ENCODE measurements at regions not wholly inside any gene's neighbourhood (a gene's known extent, or its start where the extent isn't known, plus 50 kb on each side); places are given as distances from the start of the nearest gene placed in this dataset.

DNA sequence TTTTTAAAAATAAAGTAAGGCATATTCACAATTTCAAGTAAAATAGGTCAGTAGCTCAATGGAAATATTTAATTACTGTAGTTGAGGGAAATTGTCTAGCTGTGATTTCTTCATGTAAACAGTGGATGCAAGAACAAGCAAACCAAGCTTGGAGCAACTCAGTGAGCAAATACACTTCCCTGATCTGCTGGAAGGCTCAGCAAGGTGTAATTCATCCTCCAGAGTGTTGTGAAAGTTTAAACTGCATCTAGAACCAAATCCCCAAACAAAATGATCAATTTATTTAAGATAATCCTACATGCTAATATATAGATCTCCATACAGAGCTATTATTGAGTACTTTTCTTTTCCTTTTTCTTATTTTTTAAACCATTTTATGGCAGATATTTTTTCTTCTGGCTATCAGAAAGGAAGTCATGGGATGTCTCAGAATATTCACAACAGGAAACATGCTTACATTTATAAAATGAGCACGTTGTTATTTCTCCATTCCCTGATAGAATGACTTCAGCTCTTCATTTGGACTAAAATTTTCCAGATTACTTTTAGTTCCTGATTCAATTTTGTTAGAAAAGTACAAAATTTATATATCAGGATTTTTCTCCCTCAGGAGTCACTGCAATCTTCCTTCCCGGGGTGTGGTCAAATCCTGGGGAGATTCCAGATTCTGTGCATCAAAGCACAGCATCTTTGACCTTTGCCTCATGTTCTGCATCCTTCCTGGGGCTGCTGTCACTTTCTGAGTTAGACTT lies 219.2 kb upstream of the ELL2 start:
- Histone ChIP-seq H2AFZ (ENCODE audit: low read length) (no peak overlapping the region), H3K9ac (ENCODE audit: low read length) (no peak overlapping the region), H3K9me2 (ENCODE audit: low read depth, low read length) (no peaks in the 10 kb centered on the region), H4K20me1 (ENCODE audit: insufficient read depth, low read length) (no peaks in the 10 kb centered on the region), H3K27me3 (ENCODE audit: insufficient read depth, low read length) (peaks cover 3% of the 10 kb centered on the region; the same call in 1 of the 2 replicates), H3K4me3 (ENCODE audit: low read depth, low read length, poor library complexity, severe bottlenecking) (no peak overlapping the region), H3K27ac (ENCODE audit: low read depth, low read length, poor library complexity, severe bottlenecking) (no peak overlapping the region), H3K79me2 (ENCODE audit: insufficient read depth, low read length) (no peaks in the 10 kb centered on the region), H3K4me2 (ENCODE audit: low read length) (no peak overlapping the region), H3K9me3 (ENCODE audit: low read length) (no peaks in the 10 kb centered on the region), H3F3A (ENCODE audit: insufficient read depth, low read length) (no peaks in the 10 kb centered on the region), H3K4me1 (ENCODE audit: insufficient read depth, low read length, severe bottlenecking) (no peaks in the 10 kb centered on the region), H3K36me3 (ENCODE audit: insufficient read depth, low read length) (no peaks in the 10 kb centered on the region)
- TF ChIP-seq EZH2 (IDR thresholded peaks at IDR 0.05; ENCODE audit: borderline replicate concordance, low read length) = no peak
- TF ChIP-seq, protein P1, sequence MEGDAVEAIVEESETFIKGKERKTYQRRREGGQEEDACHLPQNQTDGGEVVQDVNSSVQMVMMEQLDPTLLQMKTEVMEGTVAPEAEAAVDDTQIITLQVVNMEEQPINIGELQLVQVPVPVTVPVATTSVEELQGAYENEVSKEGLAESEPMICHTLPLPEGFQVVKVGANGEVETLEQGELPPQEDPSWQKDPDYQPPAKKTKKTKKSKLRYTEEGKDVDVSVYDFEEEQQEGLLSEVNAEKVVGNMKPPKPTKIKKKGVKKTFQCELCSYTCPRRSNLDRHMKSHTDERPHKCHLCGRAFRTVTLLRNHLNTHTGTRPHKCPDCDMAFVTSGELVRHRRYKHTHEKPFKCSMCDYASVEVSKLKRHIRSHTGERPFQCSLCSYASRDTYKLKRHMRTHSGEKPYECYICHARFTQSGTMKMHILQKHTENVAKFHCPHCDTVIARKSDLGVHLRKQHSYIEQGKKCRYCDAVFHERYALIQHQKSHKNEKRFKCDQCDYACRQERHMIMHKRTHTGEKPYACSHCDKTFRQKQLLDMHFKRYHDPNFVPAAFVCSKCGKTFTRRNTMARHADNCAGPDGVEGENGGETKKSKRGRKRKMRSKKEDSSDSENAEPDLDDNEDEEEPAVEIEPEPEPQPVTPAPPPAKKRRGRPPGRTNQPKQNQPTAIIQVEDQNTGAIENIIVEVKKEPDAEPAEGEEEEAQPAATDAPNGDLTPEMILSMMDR (IDR thresholded peaks at IDR 0.05; ENCODE audit: low read length) = no peak

DNA sequence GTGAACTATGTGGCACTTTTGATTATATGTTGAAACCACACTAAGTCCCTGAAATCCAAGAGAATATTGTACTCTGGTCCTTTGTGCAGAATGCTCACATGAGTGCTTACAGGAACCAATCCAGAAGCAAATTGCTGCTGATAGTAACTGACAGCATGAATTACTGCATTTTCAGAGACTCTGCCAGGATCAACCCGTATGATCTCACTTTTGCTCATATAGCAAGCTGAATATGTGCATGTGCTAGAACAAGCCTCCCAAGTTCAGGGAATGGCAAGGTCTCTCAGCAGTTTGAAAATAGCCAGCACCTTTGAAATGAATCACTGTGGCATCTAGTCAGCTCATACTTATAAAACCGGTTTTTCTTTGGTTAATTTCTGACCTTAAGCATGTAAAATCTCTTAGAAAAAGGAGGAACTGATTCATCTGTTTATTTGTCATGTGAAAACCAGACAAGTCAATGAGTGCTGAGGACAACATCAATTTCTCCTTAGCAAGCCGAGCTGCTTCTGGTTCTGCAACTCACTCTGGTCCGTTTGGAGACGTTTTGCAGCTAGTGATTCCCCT lies 215.7 kb upstream of the ELL2 start:
- peaks cover 3% of the 10 kb centered on the region; the same call in 1 of the 2 replicates for H3K27me3 ChIP-seq (ENCODE audit: insufficient read depth, low read length)
- H3K4me2 ChIP-seq (ENCODE audit: low read length) = no peak overlapping the region
- no peak overlapping the region for H2AFZ ChIP-seq (ENCODE audit: low read length)
- no peak overlapping the region for H3K27ac ChIP-seq (ENCODE audit: low read depth, low read length, poor library complexity, severe bottlenecking)
- no peak overlapping the region for H3K9ac ChIP-seq (ENCODE audit: low read length)
- TF ChIP-seq, protein P1 (IDR thresholded peaks at IDR 0.05; ENCODE audit: low read length) = no peak
- no peak for TF ChIP-seq EZH2 (IDR thresholded peaks at IDR 0.05; ENCODE audit: borderline replicate concordance, low read length)
- no peaks in the 10 kb centered on the region for H3F3A ChIP-seq (ENCODE audit: insufficient read depth, low read length)
- no peak overlapping the region for H3K4me3 ChIP-seq (ENCODE audit: low read depth, low read length, poor library complexity, severe bottlenecking)
- H3K9me3 ChIP-seq (ENCODE audit: low read length) = no peaks in the 10 kb centered on the region
- no peaks in the 10 kb centered on the region for H3K79me2 ChIP-seq (ENCODE audit: insufficient read depth, low read length)
- H3K36me3 ChIP-seq (ENCODE audit: insufficient read depth, low read length) = no peaks in the 10 kb centered on the region
- no peaks in the 10 kb centered on the region for H4K20me1 ChIP-seq (ENCODE audit: insufficient read depth, low read length)
- no peaks in the 10 kb centered on the region for H3K4me1 ChIP-seq (ENCODE audit: insufficient read depth, low read length, severe bottlenecking)
- H3K9me2 ChIP-seq (ENCODE audit: low read depth, low read length) = no peaks in the 10 kb centered on the region

DNA sequence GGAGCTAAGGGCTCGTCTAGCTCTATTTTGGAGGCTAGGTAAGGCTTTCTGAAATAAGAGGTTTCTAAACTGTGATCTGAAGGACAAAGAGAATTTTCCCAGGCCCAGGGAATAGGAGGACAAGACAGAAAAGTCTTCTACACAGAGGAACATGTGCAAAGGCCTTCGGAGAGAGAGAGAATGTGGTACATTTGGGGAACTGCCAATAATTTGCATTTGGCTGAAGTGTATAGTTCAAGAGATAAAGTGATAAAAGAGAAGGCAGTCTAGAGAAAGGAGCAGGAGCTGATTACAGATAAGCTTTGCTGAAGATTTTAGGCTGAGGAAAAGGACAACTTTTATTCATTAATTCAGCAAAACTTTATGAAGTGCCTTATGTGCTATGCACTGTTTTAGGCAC lies 214.4 kb upstream of the ELL2 start:
- TF ChIP-seq EZH2 (IDR thresholded peaks at IDR 0.05; ENCODE audit: borderline replicate concordance, low read length) = no peak
- TF ChIP-seq, protein P1 (IDR thresholded peaks at IDR 0.05; ENCODE audit: low read length) = no peak
- no peak overlapping the region for H3K4me3 ChIP-seq (ENCODE audit: low read depth, low read length, poor library complexity, severe bottlenecking)

More for the DNA sequence above, 214.4 kb upstream of the ELL2 start:
- Histone ChIP-seq H3K9ac (ENCODE audit: low read length) (no peak overlapping the region), H3K36me3 (ENCODE audit: insufficient read depth, low read length) (no peaks in the 10 kb centered on the region), H3K27me3 (ENCODE audit: insufficient read depth, low read length) (peaks cover under 1% of the 10 kb centered on the region; the same call in 1 of the 2 replicates), H2AFZ (ENCODE audit: low read length) (no peak overlapping the region), H3K4me1 (ENCODE audit: insufficient read depth, low read length, severe bottlenecking) (no peaks in the 10 kb centered on the region), H4K20me1 (ENCODE audit: insufficient read depth, low read length) (no peaks in the 10 kb centered on the region), H3K9me3 (ENCODE audit: low read length) (no peaks in the 10 kb centered on the region), H3K9me2 (ENCODE audit: low read depth, low read length) (no peaks in the 10 kb centered on the region), H3K4me2 (ENCODE audit: low read length) (no peak overlapping the region), H3K27ac (ENCODE audit: low read depth, low read length, poor library complexity, severe bottlenecking) (no peak overlapping the region), H3K79me2 (ENCODE audit: insufficient read depth, low read length) (no peaks in the 10 kb centered on the region), H3F3A (ENCODE audit: insufficient read depth, low read length) (no peaks in the 10 kb centered on the region)
